Peyer's patch (tissue), 4 donors: ENCODE measurements at regions not wholly inside any gene's neighbourhood (a gene's known extent, or its start where the extent isn't known, plus 50 kb on each side); places are given as distances from the start of the nearest gene placed in this dataset.

Source experiments
- POLR2A ChIP-seq, 2 donors: fragments of 450-650 bp; IDR thresholded peaks; one replicate each; pipeline ENCODE4 v1.5.1; 2017; ENCODE audit warnings: antibody characterized with exemption in 2 of 2, mild to moderate bottlenecking in 2 of 2, moderate library complexity in 2 of 2
- TF ChIP-seq, protein P1 (sequence below), 6 experiments: fragments of 450-650 bp in 4 of 6; fragments of 200-600 bp in 2 of 6; sonication (generic) in 1 of 6; IDR thresholded peaks; one replicate each; pipeline ENCODE4 v1.5.1; 2017 to 2019; ENCODE audit warnings: antibody characterized with exemption in 6 of 6, mild to moderate bottlenecking in 3 of 6, moderate library complexity in 1 of 6

DNA sequence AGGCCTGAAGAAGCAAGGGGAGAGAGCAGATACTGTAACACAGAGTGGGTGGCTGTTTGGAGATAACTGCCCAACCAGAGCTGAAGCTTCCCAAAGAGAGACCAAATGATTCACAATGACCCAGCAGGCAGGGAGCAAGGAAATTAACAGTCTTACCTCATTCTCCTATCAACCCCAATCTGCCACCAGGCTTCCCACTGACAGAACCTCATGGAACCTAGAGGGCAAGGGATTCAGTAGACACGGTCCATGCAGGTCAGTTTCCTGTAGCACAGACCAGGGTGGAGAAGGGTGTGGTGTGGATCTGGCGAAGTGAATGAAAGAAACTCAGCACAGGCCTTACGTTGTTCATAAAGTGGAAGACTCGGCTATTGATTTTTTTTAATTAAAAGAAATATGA is 60.7 kb upstream of the ALB start:
- TF ChIP-seq POLR2A (IDR thresholded peaks at IDR 0.05) = no peak
- TF ChIP-seq, protein P1, sequence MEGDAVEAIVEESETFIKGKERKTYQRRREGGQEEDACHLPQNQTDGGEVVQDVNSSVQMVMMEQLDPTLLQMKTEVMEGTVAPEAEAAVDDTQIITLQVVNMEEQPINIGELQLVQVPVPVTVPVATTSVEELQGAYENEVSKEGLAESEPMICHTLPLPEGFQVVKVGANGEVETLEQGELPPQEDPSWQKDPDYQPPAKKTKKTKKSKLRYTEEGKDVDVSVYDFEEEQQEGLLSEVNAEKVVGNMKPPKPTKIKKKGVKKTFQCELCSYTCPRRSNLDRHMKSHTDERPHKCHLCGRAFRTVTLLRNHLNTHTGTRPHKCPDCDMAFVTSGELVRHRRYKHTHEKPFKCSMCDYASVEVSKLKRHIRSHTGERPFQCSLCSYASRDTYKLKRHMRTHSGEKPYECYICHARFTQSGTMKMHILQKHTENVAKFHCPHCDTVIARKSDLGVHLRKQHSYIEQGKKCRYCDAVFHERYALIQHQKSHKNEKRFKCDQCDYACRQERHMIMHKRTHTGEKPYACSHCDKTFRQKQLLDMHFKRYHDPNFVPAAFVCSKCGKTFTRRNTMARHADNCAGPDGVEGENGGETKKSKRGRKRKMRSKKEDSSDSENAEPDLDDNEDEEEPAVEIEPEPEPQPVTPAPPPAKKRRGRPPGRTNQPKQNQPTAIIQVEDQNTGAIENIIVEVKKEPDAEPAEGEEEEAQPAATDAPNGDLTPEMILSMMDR (IDR thresholded peaks at IDR 0.05) = no peak
